CD8-positive, alpha-beta memory T cell (primary cell): ENCODE measurements at regions not wholly inside any gene's neighbourhood (a gene's known extent, or its start where the extent isn't known, plus 50 kb on each side); places are given as distances from the start of the nearest gene placed in this dataset.
"Not testable (repeated sequence)": the region's sequence is repeated elsewhere in the genome, so short reads cannot be mapped to it uniquely, and the experiment has no call there.

ENCODE experiments used
- CTCF ChIA-PET: fragments of 350-600 bp; sonication (Branson Sonifier 250); formaldehyde crosslinking; loops from one replicate; lab custom pipeline; 2021; ENCODE audit warnings: antibody characterized with exemption; lab: Charles Lee
- POLR2A ChIA-PET: fragments of 350-600 bp; sonication (Branson Sonifier 250); formaldehyde crosslinking; loops from one replicate; lab custom pipeline; 2021; ENCODE audit warnings: antibody characterized with exemption; lab: Charles Lee
- DNase-seq, 5 donors: peaks; one replicate each; pipeline versions ENCODE4 v3.0.0 to v3.0.0-alpha.2; 2020 to 2022; ENCODE audit warnings: mixed read lengths in 1 of 5
- H3K27ac ChIP-seq: one replicate; pipeline ENCODE4 v1.7.0; 2013; ENCODE audit warnings: low read depth, mild to moderate bottlenecking, low read length, moderate library complexity
- H3K27me3 ChIP-seq: 2 replicates; pipeline ENCODE4 v1.7.0; 2013; ENCODE audit warnings: low read length, mild to moderate bottlenecking; ENCODE audit not compliant: insufficient read depth, poor library complexity, severe bottlenecking
- H3K36me3 ChIP-seq: 2 replicates; pipeline ENCODE4 v1.7.0; 2013; ENCODE audit warnings: mild to moderate bottlenecking, low read length, moderate library complexity; ENCODE audit not compliant: insufficient read depth
- H3K4me1 ChIP-seq: 2 replicates; pipeline ENCODE4 v1.7.0; 2013; ENCODE audit warnings: mild to moderate bottlenecking, low read length, moderate library complexity; ENCODE audit not compliant: insufficient read depth
- H3K4me3 ChIP-seq: 2 replicates; pipeline ENCODE4 v1.7.0; 2013; ENCODE audit warnings: mild to moderate bottlenecking, low read length
- H3K9me3 ChIP-seq: 2 replicates; pipeline ENCODE4 v1.7.0; 2013; ENCODE audit warnings: mild to moderate bottlenecking, low read length
- H3K27ac Mint-ChIP-seq, 8 donors: one replicate each; pipeline ENCODE4 v1.8.0; 2020 to 2021; ENCODE audit warnings: mixed read lengths in 8 of 8, mild to moderate bottlenecking in 6 of 8, inconsistent platforms in 3 of 8, moderate library complexity in 3 of 8
- H3K27me3 Mint-ChIP-seq, 2 donors: one replicate each; pipeline ENCODE4 v1.8.0; 2020 to 2021; ENCODE audit warnings: mixed read lengths in 2 of 2, mild to moderate bottlenecking in 1 of 2, moderate library complexity in 1 of 2
- H3K36me3 Mint-ChIP-seq, 3 donors: one replicate each; pipeline ENCODE4 v1.8.0; 2020 to 2021; ENCODE audit warnings: mixed read lengths in 3 of 3, inconsistent platforms in 1 of 3, mild to moderate bottlenecking in 1 of 3
- H3K4me1 Mint-ChIP-seq, 3 donors: one replicate each; pipeline ENCODE4 v1.8.0; 2020 to 2021; ENCODE audit warnings: mixed read lengths in 3 of 3, inconsistent platforms in 1 of 3, mild to moderate bottlenecking in 1 of 3
- H3K4me3 Mint-ChIP-seq, 7 donors: one replicate each; pipeline ENCODE4 v1.8.0; 2020 to 2021; ENCODE audit warnings: mixed read lengths in 7 of 7, mild to moderate bottlenecking in 6 of 7, moderate library complexity in 4 of 7, inconsistent platforms in 2 of 7
- H3K9me3 Mint-ChIP-seq, 5 donors: one replicate each; pipeline ENCODE4 v1.8.0; 2020 to 2022; ENCODE audit warnings: mixed read lengths in 5 of 5, mild to moderate bottlenecking in 3 of 5, moderate library complexity in 2 of 5, inconsistent platforms in 1 of 5

- H3K36me3 ChIP-seq, result no peaks in the 10 kb centered on the region
- H3K27me3 Mint-ChIP-seq, result peaks cover 0 to 2% of the 10 kb centered on the region in 2 donors
- no peaks in the 10 kb centered on the region for H3K4me1 Mint-ChIP-seq
- POLR2A ChIA-PET, result no interaction called here
- no peak overlapping the region for H3K27ac ChIP-seq
- H3K36me3 Mint-ChIP-seq, result no peaks in the 10 kb centered on the region
- H3K27me3 ChIP-seq, result no peaks in the 10 kb centered on the region
- peaks cover 0 to 2% (median 1%) of the 10 kb centered on the region in 5 donors for H3K9me3 Mint-ChIP-seq
- CTCF ChIA-PET, result no interaction called here
- no peak overlapping the region for H3K27ac Mint-ChIP-seq
- DNase-seq, result no peak
- H3K4me3 ChIP-seq, result no peak overlapping the region
- no peaks in the 10 kb centered on the region for H3K4me1 ChIP-seq
- H3K4me3 Mint-ChIP-seq, result no peak overlapping the region
- H3K9me3 ChIP-seq, result no peaks in the 10 kb centered on the region
Observed at GRCh38 chr12:24527102-24527501, 421.8 kb downstream of the BCAT1 start.

GRCh38 chr12:24522736-24523135, 426.2 kb downstream of the BCAT1 start:
- no peaks in the 10 kb centered on the region for H3K9me3 ChIP-seq
- no peaks in the 10 kb centered on the region for H3K4me1 ChIP-seq
- DNase-seq, result no peak
- Mint-ChIP-seq H3K36me3 (peaks cover 0 to 5% (median 0%) of the 10 kb centered on the region in 3 donors), H3K27me3 (no peaks in the 10 kb centered on the region), H3K4me3 (no peak overlapping the region), H3K9me3 (peaks cover 18 to 31% (median 22%) of the 10 kb centered on the region in 5 donors), H3K4me1 (no peaks in the 10 kb centered on the region), H3K27ac (no peak overlapping the region)
- no peaks in the 10 kb centered on the region for H3K36me3 ChIP-seq
- ChIA-PET POLR2A (no interaction called here), CTCF (no interaction called here)
- H3K27ac ChIP-seq, result no peak overlapping the region
- H3K4me3 ChIP-seq, result no peak overlapping the region
- H3K27me3 ChIP-seq, result no peaks in the 10 kb centered on the region

GRCh38 chr12:24519759-24520158, 429.1 kb downstream of the BCAT1 start:
- POLR2A ChIA-PET, result no interaction called here
- peaks cover 0 to 5% (median 0%) of the 10 kb centered on the region in 3 donors for H3K36me3 Mint-ChIP-seq
- H3K27me3 Mint-ChIP-seq, result no peaks in the 10 kb centered on the region
- no peak overlapping the region for H3K27ac Mint-ChIP-seq
- Histone ChIP-seq H3K27ac (no peak overlapping the region), H3K4me1 (no peaks in the 10 kb centered on the region), H3K27me3 (no peaks in the 10 kb centered on the region), H3K4me3 (no peak overlapping the region), H3K36me3 (no peaks in the 10 kb centered on the region), H3K9me3 (no peaks in the 10 kb centered on the region)
- no peak for DNase-seq
- CTCF ChIA-PET, result no interaction called here
- no peaks in the 10 kb centered on the region for H3K4me1 Mint-ChIP-seq
- no peak overlapping the region for H3K4me3 Mint-ChIP-seq
- H3K9me3 Mint-ChIP-seq, result peaks cover 21 to 31% (median 26%) of the 10 kb centered on the region in 5 donors

GRCh38 chr12:24517000-24517399, 431.9 kb downstream of the BCAT1 start:
- H3K4me1 Mint-ChIP-seq, result no peaks in the 10 kb centered on the region
- no peak overlapping the region for H3K27ac Mint-ChIP-seq
- Histone ChIP-seq H3K27me3 (no peaks in the 10 kb centered on the region), H3K9me3 (no peaks in the 10 kb centered on the region), H3K4me3 (no peak overlapping the region), H3K27ac (no peak overlapping the region), H3K4me1 (no peaks in the 10 kb centered on the region), H3K36me3 (no peaks in the 10 kb centered on the region)
- ChIA-PET CTCF (no interaction called here), POLR2A (no interaction called here)
- no peak for DNase-seq
- peaks cover 0 to 2% of the 10 kb centered on the region in 2 donors for H3K27me3 Mint-ChIP-seq
- no peak overlapping the region for H3K4me3 Mint-ChIP-seq
- H3K36me3 Mint-ChIP-seq, result peaks cover 0 to 5% (median 0%) of the 10 kb centered on the region in 3 donors
- peaks cover 21 to 31% (median 27%) of the 10 kb centered on the region in 5 donors for H3K9me3 Mint-ChIP-seq

- peaks cover 0 to 2% of the 10 kb centered on the region in 2 donors for H3K27me3 Mint-ChIP-seq
- no peak overlapping the region for H3K27ac ChIP-seq
- DNase-seq, result no peak
- H3K4me3 ChIP-seq, result no peak overlapping the region
- H3K9me3 ChIP-seq, result no peaks in the 10 kb centered on the region
- H3K27me3 ChIP-seq, result no peaks in the 10 kb centered on the region
- ChIA-PET POLR2A (no interaction called here), CTCF (no interaction called here)
- no peaks in the 10 kb centered on the region for H3K36me3 Mint-ChIP-seq
- H3K4me3 Mint-ChIP-seq, result no peak overlapping the region
- no peaks in the 10 kb centered on the region for H3K4me1 ChIP-seq
- no peak overlapping the region for H3K27ac Mint-ChIP-seq
- H3K4me1 Mint-ChIP-seq, result no peaks in the 10 kb centered on the region
- H3K9me3 Mint-ChIP-seq, result peaks cover 0 to 7% (median 0%) of the 10 kb centered on the region in 5 donors
- no peaks in the 10 kb centered on the region for H3K36me3 ChIP-seq
Observed at GRCh38 chr12:24510581-24511125, 438.2 kb downstream of the BCAT1 start.

- POLR2A ChIA-PET, result no interaction called here
- no peak for DNase-seq
- Histone ChIP-seq H3K27me3 (no peaks in the 10 kb centered on the region), H3K36me3 (no peaks in the 10 kb centered on the region), H3K27ac (no peak overlapping the region), H3K4me3 (no peak overlapping the region), H3K9me3 (no peaks in the 10 kb centered on the region), H3K4me1 (no peaks in the 10 kb centered on the region)
- H3K9me3 Mint-ChIP-seq, result peaks cover 0 to 9% (median 3%) of the 10 kb centered on the region in 5 donors
- H3K27ac Mint-ChIP-seq, result no peak overlapping the region
- H3K4me3 Mint-ChIP-seq, result no peak overlapping the region
- no peaks in the 10 kb centered on the region for H3K27me3 Mint-ChIP-seq
- H3K36me3 Mint-ChIP-seq, result no peaks in the 10 kb centered on the region
- H3K4me1 Mint-ChIP-seq, result no peaks in the 10 kb centered on the region
- CTCF ChIA-PET, result no interaction called here
Observed at GRCh38 chr12:24507827-24508226, 441.1 kb downstream of the BCAT1 start.

- no peaks in the 10 kb centered on the region for H3K36me3 ChIP-seq
- ChIA-PET POLR2A (no interaction called here), CTCF (no interaction called here)
- no peak overlapping the region for H3K27ac Mint-ChIP-seq
- H3K4me3 ChIP-seq, result no peak overlapping the region
- no peak for DNase-seq
- H3K27me3 ChIP-seq, result no peaks in the 10 kb centered on the region
- H3K9me3 ChIP-seq, result no peaks in the 10 kb centered on the region
- peaks cover 0 to 1% of the 10 kb centered on the region in 2 donors for H3K27me3 Mint-ChIP-seq
- no peaks in the 10 kb centered on the region for H3K36me3 Mint-ChIP-seq
- no peaks in the 10 kb centered on the region for H3K4me1 Mint-ChIP-seq
- peaks cover 0 to 11% (median 4%) of the 10 kb centered on the region in 5 donors for H3K9me3 Mint-ChIP-seq
- no peak overlapping the region for H3K4me3 Mint-ChIP-seq
- no peak overlapping the region for H3K27ac ChIP-seq
- no peaks in the 10 kb centered on the region for H3K4me1 ChIP-seq
Observed at GRCh38 chr12:24505366-24506015, 443.4 kb downstream of the BCAT1 start.

- H3K36me3 Mint-ChIP-seq, H3K9me3 ChIP-seq, H3K4me3 Mint-ChIP-seq, H3K27me3 ChIP-seq, DNase-seq, H3K27ac Mint-ChIP-seq, H3K36me3 ChIP-seq, H3K4me1 Mint-ChIP-seq, H3K27me3 Mint-ChIP-seq, H3K4me3 ChIP-seq, H3K4me1 ChIP-seq, CTCF ChIA-PET, H3K27ac ChIP-seq, POLR2A ChIA-PET, H3K9me3 Mint-ChIP-seq: not testable (repeated sequence)
Observed at GRCh38 chr12:24503477-24503876, 445.4 kb downstream of the BCAT1 start.
